HCT116 (cell line): ENCODE measurements at regions not wholly inside any gene's neighbourhood (a gene's known extent, or its start where the extent isn't known, plus 50 kb on each side); places are given as distances from the start of the nearest gene placed in this dataset.

Source experiments
- CEBPB ChIP-seq: IDR thresholded peaks from 2 replicates; pipeline ENCODE4 v1.6.1; 2012; ENCODE audit warnings: low read depth
- TF ChIP-seq, protein P1 (sequence below): IDR thresholded peaks from 2 replicates; pipeline ENCODE4 v1.6.1; 2012

DNA sequence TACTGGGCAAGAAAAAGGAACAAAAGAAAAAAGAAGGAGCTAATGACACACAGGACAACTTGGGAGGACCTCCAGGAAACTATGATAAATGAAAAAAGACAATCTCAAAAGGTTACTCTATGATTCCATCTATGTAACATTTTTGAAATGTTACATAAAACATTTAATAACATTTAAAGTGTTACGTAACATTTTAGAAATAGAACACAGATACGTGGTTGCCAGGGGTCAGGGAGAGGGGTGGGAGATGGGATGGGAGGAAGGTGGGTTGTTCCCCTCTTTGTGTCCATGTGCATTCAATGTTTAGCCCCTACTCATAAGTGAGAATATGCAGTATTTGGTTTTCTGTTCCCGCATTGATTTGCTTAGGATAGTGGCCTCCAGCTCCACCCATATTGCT is 116.6 kb downstream of the C16orf95 start:
- TF ChIP-seq, protein P1, sequence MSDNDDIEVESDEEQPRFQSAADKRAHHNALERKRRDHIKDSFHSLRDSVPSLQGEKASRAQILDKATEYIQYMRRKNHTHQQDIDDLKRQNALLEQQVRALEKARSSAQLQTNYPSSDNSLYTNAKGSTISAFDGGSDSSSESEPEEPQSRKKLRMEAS: no peak
- TF ChIP-seq CEBPB: no peak
